Activated CD4-positive, CD25-positive, alpha-beta regulatory T cell treated with anti-CD3 and anti-CD28 coated beads, Interleukin-2, amount 50 U/mL, for 16 hours (primary cell): ENCODE measurements at regions not wholly inside any gene's neighbourhood (a gene's known extent, or its start where the extent isn't known, plus 50 kb on each side); places are given as distances from the start of the nearest gene placed in this dataset.

ENCODE experiments used
- DNase-seq: peaks from one replicate; pipeline ENCODE4 v3.0.0-alpha.2; 2020; ENCODE audit warnings: low read depth, low spot score

DNA sequence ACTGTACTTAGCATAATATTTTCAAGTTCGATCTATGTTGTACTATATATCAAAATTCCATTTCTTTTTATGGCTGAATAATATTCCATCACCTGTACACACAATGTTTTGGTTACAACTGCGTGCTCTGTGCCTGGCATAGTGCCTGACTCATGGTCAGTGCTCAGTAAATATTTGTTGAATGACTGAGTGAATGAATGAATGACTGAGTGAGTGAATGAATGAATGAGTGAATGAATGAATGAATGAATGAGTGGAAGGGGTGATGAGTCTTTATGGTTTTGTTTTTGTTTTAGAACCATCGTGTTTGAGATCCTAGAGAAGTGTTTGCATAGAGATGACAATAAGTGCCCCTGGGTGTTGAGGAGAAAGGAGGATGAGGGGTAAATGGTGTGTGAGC, 155.3 kb downstream of the MRM1 start:
- no peak for DNase-seq

DNA sequence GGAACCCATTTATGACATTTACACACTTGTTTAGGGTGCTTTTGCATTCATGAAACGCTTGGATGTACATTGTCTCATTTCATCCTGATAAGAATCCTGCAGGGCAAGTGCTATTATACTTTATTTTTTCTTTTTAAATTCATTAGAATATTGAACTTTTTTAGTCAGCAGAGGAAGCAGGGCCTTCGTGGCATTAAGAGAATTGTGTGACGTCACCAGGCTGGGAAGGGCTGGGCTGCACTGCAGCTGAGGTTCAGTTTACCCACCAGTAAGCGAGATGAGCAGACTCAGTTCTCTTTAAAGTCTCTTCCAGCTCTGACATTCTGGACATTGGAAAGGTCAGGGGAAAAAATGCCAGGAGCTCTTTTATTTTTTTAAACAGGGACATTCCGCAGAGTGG, 159.0 kb downstream of the MRM1 start:
- DNase-seq: no peak

DNA sequence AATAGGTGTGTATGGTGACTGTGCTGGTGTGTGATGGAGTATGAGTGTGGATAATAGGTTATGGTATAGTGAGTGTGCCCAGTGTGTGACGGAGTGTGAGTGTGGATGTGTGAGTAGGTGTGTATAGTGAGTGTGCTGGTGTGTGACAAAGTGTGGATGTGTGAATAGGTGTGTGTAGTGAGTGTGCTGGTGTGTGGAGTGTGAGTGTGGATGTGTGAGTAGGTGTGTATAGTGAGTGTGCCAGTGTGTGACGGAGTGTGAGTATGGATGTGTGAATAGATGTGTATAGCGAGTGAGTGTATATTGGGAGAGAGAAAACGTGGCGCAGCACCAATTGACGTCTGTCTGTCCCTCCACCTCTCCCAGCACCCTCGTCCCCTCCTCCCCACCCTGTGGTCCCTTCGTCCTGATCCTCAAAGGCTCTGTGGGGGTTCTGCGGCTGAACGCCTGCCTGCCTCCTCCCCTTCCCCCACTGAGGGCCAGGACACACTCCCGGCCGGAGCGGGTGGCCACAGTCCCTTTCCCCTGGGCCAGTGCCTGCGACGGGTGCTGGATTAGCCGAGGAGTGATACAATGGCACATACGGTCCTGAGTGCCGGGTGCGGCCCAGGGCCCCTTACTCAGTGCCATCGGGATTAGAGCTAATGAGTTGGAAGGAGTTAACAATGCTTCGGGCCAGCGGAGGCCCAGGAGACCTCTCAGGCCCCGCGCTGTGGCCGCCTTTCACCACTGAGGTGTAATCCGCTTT, 160.0 kb downstream of the MRM1 start:
- DNase-seq: no peak

DNA sequence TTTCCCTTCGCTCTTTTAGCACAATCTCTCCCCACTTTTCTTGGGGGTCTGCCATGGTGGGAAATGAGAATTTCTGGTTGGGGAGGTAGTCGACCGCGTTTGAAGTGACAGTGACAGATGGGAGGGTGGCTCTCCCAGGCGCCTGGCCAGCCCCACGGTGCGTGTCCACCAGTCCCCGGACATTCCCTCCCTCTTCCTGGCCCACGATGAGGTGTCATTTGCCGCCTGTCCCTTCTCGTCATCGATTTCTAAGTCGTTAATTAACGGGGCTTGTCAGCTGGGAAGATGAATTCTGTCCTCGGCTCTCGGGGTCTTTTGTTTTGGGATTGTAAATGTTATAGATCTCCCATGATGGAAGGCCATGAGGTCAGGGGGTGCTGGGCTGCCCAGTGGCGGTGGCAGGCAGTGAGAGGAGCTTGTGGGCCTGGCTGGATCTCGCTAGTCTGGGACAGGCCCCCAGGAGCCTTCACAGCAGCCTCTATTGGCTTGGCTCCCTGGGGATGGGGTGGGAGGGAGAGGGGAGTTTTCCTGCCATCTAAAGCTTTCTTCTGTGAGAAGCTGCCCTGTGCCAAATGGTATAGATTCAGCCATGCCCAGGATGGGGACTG, 164.2 kb downstream of the MRM1 start:
- no peak for DNase-seq

DNA sequence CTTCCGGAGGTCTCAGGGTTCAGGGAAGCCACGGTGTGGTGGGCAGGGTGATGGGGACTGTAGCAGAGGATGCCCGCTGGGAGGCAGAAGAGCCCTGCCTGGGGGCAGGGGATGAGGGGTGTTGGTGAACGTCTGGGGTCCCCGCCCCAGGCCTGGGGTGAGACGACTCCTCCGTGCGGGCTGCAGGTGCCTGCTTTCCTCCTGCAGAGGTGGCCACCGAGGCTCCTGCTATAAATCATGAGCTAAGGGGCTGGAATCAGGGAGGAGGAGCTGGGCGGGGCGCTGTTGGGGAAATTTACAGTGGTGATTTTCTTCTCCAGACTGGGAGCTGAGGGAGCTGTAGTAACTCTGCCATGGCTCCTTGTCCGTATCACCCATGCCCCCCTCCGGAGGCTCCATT, 167.0 kb downstream of the MRM1 start:
- DNase-seq: no peak

DNA sequence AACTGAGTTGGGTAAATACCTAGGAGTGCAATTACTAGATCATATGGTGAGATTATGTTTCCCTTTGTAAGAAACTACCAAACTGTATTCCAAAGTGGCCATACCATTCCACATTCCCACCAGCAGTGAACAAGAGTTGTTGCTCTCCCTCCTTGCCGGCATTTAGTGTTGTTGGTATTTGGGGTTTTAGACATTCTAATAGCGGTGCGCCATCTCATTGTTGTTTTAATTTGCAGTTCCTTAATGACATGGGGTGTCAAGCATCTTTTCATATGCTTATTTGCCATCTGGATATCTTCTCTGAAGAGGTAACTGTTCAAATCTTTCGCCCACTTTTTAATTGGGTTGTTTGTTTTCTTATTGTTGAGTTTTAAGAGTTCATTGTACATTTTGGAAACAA, 164.2 kb upstream of the LHX1 start:
- DNase-seq: no peak

DNA sequence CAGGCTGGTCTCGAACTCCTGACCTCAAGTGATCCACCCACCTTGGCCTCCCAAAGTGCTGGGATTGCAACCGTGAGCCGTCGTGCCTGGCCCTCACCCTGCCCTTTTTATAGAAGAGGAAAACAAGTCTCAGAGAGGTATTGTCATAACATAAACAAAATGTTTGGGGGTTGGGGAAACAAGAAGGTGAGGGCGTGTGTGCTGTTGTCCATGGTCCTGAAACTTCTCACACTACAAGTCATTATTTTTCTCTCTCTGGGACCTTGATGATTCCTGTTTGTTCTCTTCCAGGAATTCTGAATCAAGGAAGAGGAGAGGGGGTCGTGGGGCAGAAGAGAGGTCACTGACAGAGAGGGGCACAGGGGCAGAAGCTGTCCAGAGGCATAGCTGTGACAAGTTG, 160.2 kb upstream of the LHX1 start:
- no peak for DNase-seq

DNA sequence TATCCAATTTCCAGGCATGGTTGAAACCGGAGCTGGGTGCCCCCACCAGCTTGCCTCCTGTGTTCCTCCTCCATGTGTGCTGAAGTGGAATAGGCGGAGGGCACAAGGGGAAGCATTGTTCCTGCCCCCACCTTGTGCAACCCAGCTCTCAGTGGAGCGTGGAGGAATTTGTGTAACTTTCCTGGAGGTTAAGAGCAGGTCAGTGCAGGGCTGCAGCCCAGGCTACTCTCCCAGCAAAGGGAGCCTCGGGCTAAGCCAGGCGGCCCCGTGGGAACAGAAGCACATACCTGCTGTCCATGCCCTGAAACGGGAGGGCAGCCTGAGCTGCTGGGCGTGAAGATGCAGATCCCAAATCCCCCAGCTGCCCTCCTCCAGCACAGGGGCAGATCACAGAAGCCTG, 158.8 kb upstream of the LHX1 start:
- no peak for DNase-seq

DNA sequence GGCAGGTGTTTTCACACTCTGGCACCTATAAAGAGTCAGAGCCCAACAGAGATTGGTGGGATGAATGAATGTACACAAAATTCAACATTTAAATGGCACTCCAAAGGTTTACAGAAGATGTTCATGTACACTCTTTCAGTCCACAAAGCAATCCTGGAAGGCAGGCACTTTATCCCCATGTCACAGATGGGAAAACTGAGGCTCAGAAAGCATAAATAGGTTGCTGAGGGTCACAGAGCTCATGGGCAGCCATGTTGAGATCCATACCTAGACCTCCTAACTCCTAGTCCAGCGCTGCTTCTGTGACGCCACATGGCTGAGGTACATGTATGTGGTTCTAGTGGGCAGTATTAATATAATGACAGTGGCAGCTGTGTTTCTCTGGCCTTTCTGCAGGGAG, 157.7 kb upstream of the LHX1 start:
- DNase-seq: no peak

DNA sequence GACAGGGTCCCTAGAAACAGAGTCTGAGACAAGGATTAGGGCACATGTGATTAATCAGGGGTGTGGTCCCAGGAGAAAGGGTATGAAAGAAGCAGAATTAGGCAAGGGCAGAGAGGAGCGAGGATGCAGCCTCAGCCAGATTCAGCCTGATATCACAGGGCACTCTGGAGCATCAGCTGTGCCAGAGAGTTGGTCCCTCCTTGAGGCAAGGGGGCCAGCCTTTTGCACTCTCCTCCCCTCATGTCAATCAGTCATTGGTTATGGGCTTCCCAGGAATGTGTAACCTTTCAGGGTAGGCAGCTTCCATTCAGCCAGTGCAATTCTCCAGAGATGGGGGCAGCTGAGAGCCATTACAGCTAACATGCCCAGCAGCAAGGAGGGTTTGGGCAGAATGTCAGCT, 152.6 kb upstream of the LHX1 start:
- DNase-seq: no peak

DNA sequence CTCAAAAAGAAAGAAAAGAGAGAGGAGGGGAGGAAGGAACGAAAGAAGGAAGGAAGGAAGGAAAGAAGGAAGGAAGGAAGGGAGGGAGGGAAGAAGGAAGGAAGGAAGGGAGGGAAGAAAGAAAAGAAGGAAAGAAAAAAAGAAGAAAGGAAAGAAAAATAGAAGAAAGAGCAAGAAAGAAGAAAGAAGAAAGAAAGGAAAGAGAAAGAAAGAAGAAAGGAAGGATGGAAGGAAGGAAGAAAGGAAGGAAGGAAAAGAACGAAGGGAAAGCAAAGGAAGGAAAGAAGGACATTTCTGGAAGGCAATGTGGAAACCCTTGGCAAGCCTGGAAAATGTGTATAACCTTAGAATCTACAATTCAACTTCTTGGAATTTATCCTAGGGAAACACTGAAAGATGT, 150.4 kb upstream of the LHX1 start:
- DNase-seq: no peak

DNA sequence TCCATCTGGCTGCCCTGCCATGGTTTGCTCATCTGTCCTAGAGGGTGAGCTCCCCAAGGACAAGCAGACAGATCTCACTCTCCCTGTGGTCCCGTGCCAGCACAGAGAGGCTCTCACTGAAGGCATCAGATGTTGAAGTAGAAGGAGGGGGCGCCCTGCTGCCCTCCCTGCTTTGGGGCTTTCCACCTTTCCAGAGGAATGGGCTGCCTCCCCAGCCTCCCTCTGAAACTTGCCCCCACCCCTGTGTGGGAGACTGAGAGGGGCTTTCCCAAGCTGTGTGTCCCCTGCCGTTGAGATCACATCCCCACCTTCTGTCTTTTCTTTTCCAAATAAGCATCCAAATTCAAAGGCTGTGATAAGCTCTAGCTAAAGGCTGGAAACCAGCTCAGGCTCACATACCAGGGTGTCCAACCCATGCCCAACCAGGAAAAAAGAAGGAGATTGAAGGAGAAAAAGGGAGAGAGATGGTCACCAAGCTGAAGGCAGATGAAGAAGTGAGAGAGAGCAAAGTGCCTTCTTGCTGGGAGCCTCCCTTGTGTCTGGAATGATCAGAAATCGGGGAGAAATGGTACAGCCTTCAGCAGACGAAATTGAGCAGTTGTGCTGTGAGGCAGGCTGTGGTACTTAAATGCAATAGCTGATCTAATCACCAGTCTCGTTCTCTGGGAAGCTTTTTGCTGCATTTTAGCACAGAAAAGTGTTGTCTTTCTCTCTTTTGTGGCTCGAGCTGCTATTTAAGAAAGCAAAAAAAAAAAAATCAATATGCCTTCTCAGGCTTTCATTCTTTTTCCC, 145.9 kb upstream of the LHX1 start:
- DNase-seq: no peak

DNA sequence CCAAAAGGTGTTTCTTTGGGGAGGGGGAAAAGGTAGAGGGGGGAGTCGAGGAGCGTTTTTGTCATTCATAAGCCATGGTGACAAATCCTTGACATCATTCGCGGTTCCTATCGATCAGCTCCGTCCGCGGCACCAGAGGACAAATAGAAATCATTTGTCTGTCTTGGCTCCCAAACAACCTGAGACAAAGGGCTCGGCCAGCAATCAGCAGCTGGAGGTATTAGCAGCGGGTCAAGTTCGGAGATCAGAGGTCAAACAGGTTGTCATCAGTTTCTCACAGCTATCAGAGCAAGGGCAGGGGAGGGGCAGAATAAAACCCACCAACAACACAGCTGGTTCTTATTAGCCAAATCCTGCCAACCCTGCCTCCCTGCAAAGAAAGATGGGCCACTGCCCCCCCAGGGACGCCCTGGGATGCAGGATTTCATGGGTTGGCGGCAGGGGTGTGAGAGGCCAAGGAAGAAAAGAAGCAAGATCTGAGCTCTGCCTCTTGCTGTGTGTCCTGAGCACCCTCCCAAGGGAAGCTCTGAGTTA, 145.3 kb upstream of the LHX1 start:
- no peak for DNase-seq

DNA sequence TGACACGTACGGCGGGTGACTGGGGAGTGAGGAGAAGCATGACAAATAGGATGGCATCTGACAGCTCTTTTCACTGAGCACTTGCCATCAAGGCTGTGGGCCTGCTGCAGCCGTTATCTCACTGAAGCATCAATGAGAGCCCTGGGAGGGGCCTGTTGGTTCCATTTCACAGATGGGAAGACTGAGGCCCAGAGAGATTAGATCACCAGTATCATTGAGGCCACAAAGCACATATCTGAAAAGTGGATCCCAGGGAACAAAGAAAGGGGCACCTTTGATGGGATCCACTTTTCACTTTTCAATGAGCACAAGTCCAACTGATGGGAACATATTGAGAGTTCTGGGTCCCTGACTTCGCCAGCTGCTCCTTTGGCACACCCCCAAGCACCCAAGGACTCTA, 144.4 kb upstream of the LHX1 start:
- no peak for DNase-seq

DNA sequence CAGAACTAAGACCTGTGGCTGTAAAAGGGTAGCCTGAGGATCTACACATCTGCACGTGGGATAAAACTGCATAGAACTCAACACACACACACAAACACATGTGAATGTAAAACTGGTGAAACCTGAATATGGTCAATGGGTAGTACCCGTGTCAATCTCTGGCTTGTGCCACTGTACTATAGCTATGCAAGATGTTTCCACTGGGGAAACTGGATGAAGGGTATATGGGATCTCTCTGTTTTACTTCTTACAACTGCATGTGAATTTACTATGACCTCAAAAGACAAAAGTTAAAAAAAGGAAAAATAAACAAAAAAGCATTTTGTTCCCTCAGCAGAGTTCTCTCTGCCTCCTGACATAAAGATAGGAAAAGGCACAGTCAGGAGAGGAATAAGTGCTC, 143.3 kb upstream of the LHX1 start:
- no peak for DNase-seq

DNA sequence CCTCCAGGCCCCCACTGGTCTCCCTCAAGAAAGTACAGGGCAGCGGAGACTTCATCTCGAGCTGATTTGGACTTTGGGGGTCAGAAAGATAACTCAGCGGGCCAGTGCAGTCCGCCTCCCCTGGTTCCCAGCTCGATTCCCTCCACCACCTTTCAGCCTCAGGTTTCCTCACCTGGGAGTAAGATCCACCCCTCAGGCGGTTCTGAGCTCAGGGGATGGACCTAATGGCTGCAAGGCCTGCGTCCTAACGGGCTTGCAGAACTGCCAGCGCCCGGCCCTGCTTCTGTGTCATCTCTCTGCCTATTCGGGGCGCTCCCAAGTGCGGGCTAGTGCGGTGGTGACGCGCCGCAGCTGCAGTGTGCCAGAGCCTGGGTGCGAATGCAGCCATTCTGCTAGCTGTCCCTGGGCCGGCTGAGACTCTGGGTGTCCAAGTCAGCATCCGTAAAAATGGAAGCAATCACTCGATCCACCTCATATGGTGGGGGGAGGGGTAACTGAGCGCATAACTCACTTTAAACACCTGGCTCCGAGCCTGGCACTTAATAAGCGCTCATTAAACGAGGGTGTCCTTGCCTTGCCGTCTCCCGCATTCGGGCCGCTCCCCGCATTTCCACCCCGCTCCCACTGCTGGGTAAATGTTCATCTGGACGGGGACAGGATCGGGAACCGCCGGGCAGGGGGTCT, 129.6 kb upstream of the LHX1 start:
- no peak for DNase-seq

DNA sequence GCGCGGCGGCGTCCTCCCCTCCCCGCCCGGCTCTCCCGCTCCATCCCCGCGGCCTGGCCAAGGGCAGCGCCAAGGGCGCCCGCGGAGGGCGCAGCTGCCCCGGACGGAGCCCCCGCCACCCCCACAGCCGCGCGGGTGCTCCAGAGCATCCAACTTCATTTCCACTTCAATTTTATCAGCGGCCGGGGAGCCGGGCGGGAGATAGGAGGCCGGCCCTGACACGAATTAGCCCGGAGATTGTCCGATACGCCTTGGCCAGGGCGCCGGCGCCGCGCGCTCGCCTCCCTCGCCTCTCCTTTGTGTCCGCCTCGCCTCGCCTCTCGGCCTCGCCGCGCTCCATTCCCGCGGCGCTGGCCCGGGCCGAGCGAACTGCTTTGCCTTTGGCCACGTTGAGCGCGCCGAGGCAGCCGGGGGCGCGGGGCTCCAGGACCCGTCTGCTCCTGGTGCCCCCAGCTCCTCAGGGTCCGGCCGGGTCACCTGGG, 129.1 kb upstream of the LHX1 start:
- no peak for DNase-seq

DNA sequence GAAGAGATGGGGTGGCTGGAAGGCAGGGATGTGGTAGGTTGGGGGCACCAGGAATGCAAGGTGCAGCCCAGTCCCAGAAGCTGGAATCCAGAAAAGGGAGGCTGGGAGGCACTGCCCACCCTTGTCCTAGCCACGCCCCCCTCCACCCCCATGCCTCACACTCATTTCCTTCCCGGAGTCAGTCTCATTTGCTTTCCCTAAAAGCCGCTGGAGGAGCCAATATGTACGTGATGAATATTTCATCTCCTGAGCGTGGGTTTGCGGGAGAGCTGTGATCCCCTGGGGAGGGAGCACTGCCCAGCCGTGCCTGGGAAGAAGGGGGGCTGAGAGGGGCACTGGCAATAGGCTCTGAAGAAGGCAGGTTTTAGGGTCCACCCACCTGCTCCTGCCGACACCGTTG, 124.5 kb upstream of the LHX1 start:
- DNase-seq: no peak

DNA sequence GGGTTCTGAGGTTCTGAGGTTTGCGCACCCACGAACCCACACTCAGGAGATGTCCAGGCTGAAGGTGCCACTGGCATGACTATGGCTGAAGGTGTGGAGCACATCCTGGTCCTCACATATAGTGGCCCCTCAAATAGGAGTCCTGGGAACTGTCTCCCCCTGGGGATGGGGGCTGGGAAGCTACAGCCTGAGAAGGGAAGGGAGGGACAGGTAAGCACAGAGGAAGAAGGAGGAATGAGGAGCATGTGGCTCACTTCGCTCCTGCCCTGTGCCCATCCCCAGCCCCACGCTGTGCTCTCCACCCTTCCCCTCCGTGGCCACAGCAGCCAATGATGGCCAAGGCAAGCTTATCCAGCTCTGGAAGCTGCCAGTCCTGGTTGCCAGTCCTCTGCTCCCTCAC, 123.9 kb upstream of the LHX1 start:
- DNase-seq: no peak

DNA sequence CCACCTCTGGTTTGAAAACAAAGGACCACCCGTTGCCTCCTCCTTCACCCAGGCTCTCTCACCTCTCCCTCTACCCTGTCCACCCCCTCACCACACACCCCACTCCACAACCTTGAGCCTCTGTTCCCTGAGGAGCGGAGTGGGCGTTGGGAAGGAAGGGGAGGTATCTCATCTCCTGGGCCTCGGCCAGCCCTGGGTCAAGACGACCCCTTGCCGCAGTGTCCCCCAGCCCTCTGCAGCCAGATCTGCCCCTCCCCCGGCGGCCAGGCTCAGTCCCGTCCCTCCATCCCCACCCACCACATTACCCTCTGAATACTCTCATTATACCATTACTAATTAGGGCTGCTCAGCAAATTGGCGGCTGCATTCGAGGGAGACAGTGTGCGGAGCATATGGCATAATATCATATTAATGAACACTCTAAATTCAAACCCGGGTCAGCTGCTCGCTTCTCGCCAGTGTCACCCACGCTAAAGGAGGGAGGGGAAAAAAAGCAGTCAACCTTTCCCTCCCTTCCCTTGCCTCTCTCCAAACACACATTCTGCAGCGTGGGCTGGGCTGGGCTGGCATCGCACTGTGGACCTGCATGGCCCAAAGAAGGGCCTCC, 123.2 kb upstream of the LHX1 start:
- DNase-seq: no peak

DNA sequence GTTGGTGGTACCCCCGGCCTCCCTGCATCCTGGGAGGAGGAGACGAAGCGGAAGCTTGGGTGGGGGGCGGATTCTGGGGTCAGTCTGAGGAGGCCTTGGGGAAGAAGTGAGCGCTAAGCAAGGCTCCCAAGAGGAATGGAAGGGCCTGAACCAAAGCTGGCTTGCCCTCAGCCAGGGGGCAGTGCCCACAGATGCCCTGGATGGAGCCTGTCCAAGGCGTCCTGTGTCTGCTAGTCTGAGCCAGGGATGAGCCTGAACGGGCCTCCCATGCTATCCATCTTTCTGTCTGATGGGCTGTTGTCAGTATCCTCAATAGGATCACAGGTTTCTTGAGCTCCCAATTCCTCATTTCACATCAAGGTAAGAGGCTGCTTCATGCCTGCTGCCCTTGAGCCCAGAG, 122.3 kb upstream of the LHX1 start:
- no peak for DNase-seq
